Peyer's patch (tissue), 4 donors: ENCODE measurements at regions not wholly inside any gene's neighbourhood (a gene's known extent, or its start where the extent isn't known, plus 50 kb on each side); places are given as distances from the start of the nearest gene placed in this dataset.
A peak's percentile ranks its signal among the peaks of the same experiment; 100 is the strongest.

ENCODE experiments used
- DNase-seq, 3 donors: peaks; one replicate each; pipeline ENCODE4 v3.0.0-alpha.2; 2017 to 2019
- H3K27ac ChIP-seq, 4 donors: fragments of 200-600 bp; sonication (generic); one replicate each; pipeline ENCODE4 v1.5.1; 2016 to 2019
- H3K27me3 ChIP-seq, 2 donors: fragments of 200-600 bp; sonication (generic); one replicate each; pipeline ENCODE4 v1.5.1; 2019
- H3K36me3 ChIP-seq, 3 donors: fragments of 200-600 bp; sonication (generic); one replicate each; pipeline ENCODE4 v1.5.1; 2016 to 2019
- H3K4me1 ChIP-seq, 4 donors: fragments of 200-600 bp; sonication (generic); one replicate each; pipeline ENCODE4 v1.5.1; 2016 to 2019
- H3K4me3 ChIP-seq, 4 donors: fragments of 200-600 bp; sonication (generic); 1 replicate in 3 of 4; 2 replicates in 1 of 4; pipeline ENCODE4 v1.5.1; 2016 to 2019; ENCODE audit warnings: mild to moderate bottlenecking in 1 of 4
- H3K9me3 ChIP-seq, 4 donors: fragments of 200-600 bp; sonication (generic); one replicate each; pipeline ENCODE4 v1.5.1; 2016 to 2019; ENCODE audit warnings: mild to moderate bottlenecking in 1 of 4
- CTCF ChIP-seq, 6 experiments: fragments of 450-650 bp in 4 of 6; fragments of 200-600 bp in 2 of 6; sonication (generic) in 1 of 6; IDR thresholded peaks; one replicate each; pipeline ENCODE4 v1.5.1; 2017 to 2019; ENCODE audit warnings: antibody characterized with exemption in 6 of 6, mild to moderate bottlenecking in 3 of 6, moderate library complexity in 1 of 6
- POLR2A ChIP-seq, 2 donors: fragments of 450-650 bp; IDR thresholded peaks; one replicate each; pipeline ENCODE4 v1.5.1; 2017; ENCODE audit warnings: antibody characterized with exemption in 2 of 2, mild to moderate bottlenecking in 2 of 2, moderate library complexity in 2 of 2

- Histone ChIP-seq H3K9me3 (no peaks in the 10 kb centered on the region), H3K4me3 (no peak overlapping the region), H3K27me3 (no peaks in the 10 kb centered on the region), H3K27ac (no peak overlapping the region), H3K36me3 (no peaks in the 10 kb centered on the region), H3K4me1 (no peaks in the 10 kb centered on the region)
- no peak for DNase-seq
- TF ChIP-seq POLR2A (IDR thresholded peaks at IDR 0.05) (no peak), CTCF (IDR thresholded peaks at IDR 0.05) (no peak)
Observed at GRCh38 chr1:84083307-84083706, 60.8 kb upstream of the PRKACB start.

GRCh38 chr1:84078842-84079202 lies 65.2 kb upstream of the PRKACB start:
- no peak for DNase-seq
- H3K4me3 ChIP-seq: peak overlapping the region; percentile 74 to 90 (median 82)
- no peaks in the 10 kb centered on the region for H3K27me3 ChIP-seq
- H3K9me3 ChIP-seq: no peaks in the 10 kb centered on the region
- peaks cover 0 to 3% (median 0%) of the 10 kb centered on the region in 4 donors for H3K4me1 ChIP-seq
- TF ChIP-seq POLR2A (IDR thresholded peaks at IDR 0.05) (no peak), CTCF (IDR thresholded peaks at IDR 0.05) (no peak)
- H3K27ac ChIP-seq: peak overlapping the region in 1 of 4 donors; percentile 82
- no peaks in the 10 kb centered on the region for H3K36me3 ChIP-seq

GRCh38 chr1:84078108-84078841 lies 65.8 kb upstream of the PRKACB start:
- H3K4me1 ChIP-seq: peaks cover 0 to 3% (median 0%) of the 10 kb centered on the region in 4 donors
- TF ChIP-seq POLR2A (IDR thresholded peaks at IDR 0.05) (no peak), CTCF (IDR thresholded peaks at IDR 0.05) (no peak)
- DNase-seq: peak in 1 of 3 donors; percentile 65
- peak overlapping the region; percentile 74 to 90 (median 82) for H3K4me3 ChIP-seq
- no peaks in the 10 kb centered on the region for H3K36me3 ChIP-seq
- H3K9me3 ChIP-seq: no peaks in the 10 kb centered on the region
- no peaks in the 10 kb centered on the region for H3K27me3 ChIP-seq
- H3K27ac ChIP-seq: peak overlapping the region; percentile 76 to 91 (median 82)

- no peaks in the 10 kb centered on the region for H3K9me3 ChIP-seq
- H3K36me3 ChIP-seq: no peaks in the 10 kb centered on the region
- peaks cover 0 to 3% (median 0%) of the 10 kb centered on the region in 4 donors for H3K4me1 ChIP-seq
- H3K27me3 ChIP-seq: no peaks in the 10 kb centered on the region
- peak overlapping the region; percentile 76 to 91 (median 82) for H3K27ac ChIP-seq
- H3K4me3 ChIP-seq: peak overlapping the region; percentile 74 to 90 (median 82)
- TF ChIP-seq CTCF (IDR thresholded peaks at IDR 0.05): no peak
- no peak for TF ChIP-seq POLR2A (IDR thresholded peaks at IDR 0.05)
- peak; percentile 64 to 80 (median 64) for DNase-seq
Observed at GRCh38 chr1:84077476-84078107, 66.5 kb upstream of the PRKACB start.

- no peaks in the 10 kb centered on the region for H3K9me3 ChIP-seq
- TF ChIP-seq POLR2A (IDR thresholded peaks at IDR 0.05): no peak
- no peak for TF ChIP-seq CTCF (IDR thresholded peaks at IDR 0.05)
- no peaks in the 10 kb centered on the region for H3K36me3 ChIP-seq
- H3K4me1 ChIP-seq: peaks cover 0 to 3% (median 0%) of the 10 kb centered on the region in 4 donors
- H3K27ac ChIP-seq: no peak overlapping the region
- no peaks in the 10 kb centered on the region for H3K27me3 ChIP-seq
- no peak overlapping the region for H3K4me3 ChIP-seq
- no peak for DNase-seq
Observed at GRCh38 chr1:84073266-84073665, 70.8 kb upstream of the PRKACB start.
